AG10803 (cell line): ENCODE measurements at regions not wholly inside any gene's neighbourhood (a gene's known extent, or its start where the extent isn't known, plus 50 kb on each side); places are given as distances from the start of the nearest gene placed in this dataset.

Source experiments
- DNase-seq: peaks from one replicate; pipeline ENCODE4 v3.0.0; 2010; ENCODE audit warnings: low read depth
- H3K4me3 ChIP-seq: 2 replicates; pipeline ENCODE4 v1.5.1; 2011; ENCODE audit warnings: mild to moderate bottlenecking, low read length, control low read depth
- CTCF ChIP-seq: conservative IDR thresholded peaks from 2 replicates; pipeline ENCODE4 v1.5.1; 2011; ENCODE audit warnings: mild to moderate bottlenecking, low read length, control low read depth, inconsistent platforms

- H3K4me3 ChIP-seq: no peak overlapping the region
- no peak for DNase-seq
- TF ChIP-seq CTCF: no peak
Measured at GRCh38 chrX:23493941-23494374, 159.3 kb downstream of the PTCHD1 start.

GRCh38 chrX:23494741-23495140 lies 160.1 kb downstream of the PTCHD1 start:
- H3K4me3 ChIP-seq: no peak overlapping the region
- no peak for DNase-seq
- TF ChIP-seq CTCF: no peak

- H3K4me3 ChIP-seq: no peak overlapping the region
- TF ChIP-seq CTCF: no peak
- no peak for DNase-seq
Measured at GRCh38 chrX:23497919-23498318, 163.3 kb downstream of the PTCHD1 start.

- H3K4me3 ChIP-seq: no peak overlapping the region
- no peak for TF ChIP-seq CTCF
- DNase-seq: no peak
Measured at GRCh38 chrX:23501974-23502373, 165.3 kb upstream of the PRDX4 start.

GRCh38 chrX:23503835-23504539 lies 163.3 kb upstream of the PRDX4 start:
- no peak overlapping the region for H3K4me3 ChIP-seq
- DNase-seq: peak; percentile 51
- TF ChIP-seq CTCF: no peak

- H3K4me3 ChIP-seq: no peak overlapping the region
- no peak for TF ChIP-seq CTCF
Measured at GRCh38 chrX:23504540-23504884, 162.8 kb upstream of the PRDX4 start.

GRCh38 chrX:23504895-23505294 lies 162.4 kb upstream of the PRDX4 start:
- TF ChIP-seq CTCF: no peak
- no peak overlapping the region for H3K4me3 ChIP-seq
- no peak for DNase-seq

More at GRCh38 chrX:23504540-23504884, 162.8 kb upstream of the PRDX4 start:
- no peak for DNase-seq
